ENCODE measurements at regions not wholly inside any gene's neighbourhood (a gene's known extent, or its start where the extent isn't known, plus 50 kb on each side); places are given as distances from the start of the nearest gene placed in this dataset.

GRCh38 chr1:222095606-222096475 is 354.0 kb upstream of the DUSP10 start:
- Histone ChIP-seq H3K27ac (no peak overlapping the region), H3K4me1 (ENCODE audit: insufficient read depth) (0 out of 2 replicates have a peak, but pooled peaks cover 4% of the 10 kb centered on the region), H4K20me1 (ENCODE audit: insufficient read depth) (no peaks in the 10 kb centered on the region), H3K27me3 (replicated peaks; ENCODE audit: insufficient read depth) (no peaks in the 10 kb centered on the region), H2AFZ (no peak overlapping the region), H3K9me2 (ENCODE audit: insufficient read depth) (no peaks in the 10 kb centered on the region), H3F3A (ENCODE audit: insufficient read depth) (no peaks in the 10 kb centered on the region), H3K9ac (no peak overlapping the region), H3K4me3 (no peak overlapping the region), H3K9me3 (ENCODE audit: low read depth) (no peaks in the 10 kb centered on the region), H3K79me2 (ENCODE audit: insufficient read depth) (no peaks in the 10 kb centered on the region), H3K4me2 (ENCODE audit: unreplicated experiment) (no peak overlapping the region), H3K36me3 (ENCODE audit: low read depth) (no peaks in the 10 kb centered on the region)
- no peak for DNase-seq
- TF ChIP-seq EZH2phosphoT487 (IDR thresholded peaks at IDR 0.05; ENCODE audit: insufficient read depth, low read depth) = no peak
- no peak for TF ChIP-seq EZH2 (IDR thresholded peaks at IDR 0.05; ENCODE audit: insufficient read depth, poor library complexity, severe bottlenecking)
- in situ Hi-C loops (cut with MboI) = no loop called here
- 46 to 49% methylated on average over 11 of the region's 11 CpGs for WGBS, 2 experiments (ENCODE audit: low coverage in 1 of 2, low lambda C conversion rate in 2 of 2, missing lambda C conversion rate in 2 of 2)

DNA sequence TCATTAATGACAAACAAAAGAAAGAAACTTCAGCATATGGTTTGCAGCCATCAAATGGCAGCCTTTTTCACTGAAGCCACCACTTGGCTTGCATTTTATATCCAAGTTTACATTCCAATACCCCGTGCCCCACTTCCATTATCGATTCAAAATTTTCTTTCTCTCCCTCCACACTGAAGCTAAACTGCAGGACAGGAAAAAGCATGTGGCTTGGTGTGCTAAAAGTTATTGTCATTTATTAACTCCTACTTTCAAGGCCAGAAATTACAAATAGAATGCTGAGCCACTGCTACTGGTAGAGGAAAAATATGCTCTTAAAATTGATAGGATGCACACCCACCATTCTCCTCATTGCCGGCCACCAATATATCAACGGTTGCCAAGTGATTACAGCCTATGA is 351.6 kb upstream of the DUSP10 start:
- H3K9me3 ChIP-seq (ENCODE audit: low read depth) = no peaks in the 10 kb centered on the region
- no peak overlapping the region for H3K9ac ChIP-seq
- TF ChIP-seq EZH2 (IDR thresholded peaks at IDR 0.05; ENCODE audit: insufficient read depth, poor library complexity, severe bottlenecking) (no peak), EZH2phosphoT487 (IDR thresholded peaks at IDR 0.05; ENCODE audit: insufficient read depth, low read depth) (no peak)
- no peak overlapping the region for H2AFZ ChIP-seq
- no peak overlapping the region for H3K4me3 ChIP-seq
- peaks cover 5% of the 10 kb centered on the region; the same call in 1 of the 2 replicates for H3F3A ChIP-seq (ENCODE audit: insufficient read depth)
- DNase-seq = no peak
- no peaks in the 10 kb centered on the region for H3K27me3 ChIP-seq (replicated peaks; ENCODE audit: insufficient read depth)
- no peaks in the 10 kb centered on the region for H4K20me1 ChIP-seq (ENCODE audit: insufficient read depth)
- no peak overlapping the region for H3K4me2 ChIP-seq (ENCODE audit: unreplicated experiment)
- no peak overlapping the region for H3K27ac ChIP-seq
- no peaks in the 10 kb centered on the region for H3K9me2 ChIP-seq (ENCODE audit: insufficient read depth)
- H3K36me3 ChIP-seq (ENCODE audit: low read depth) = no peaks in the 10 kb centered on the region
- H3K79me2 ChIP-seq (ENCODE audit: insufficient read depth) = no peaks in the 10 kb centered on the region
- 68 to 70% methylated on average over 4 of the region's 4 CpGs for WGBS, 2 experiments (ENCODE audit: low coverage in 1 of 2, low lambda C conversion rate in 2 of 2, missing lambda C conversion rate in 2 of 2)
- in situ Hi-C loops (cut with MboI) = no loop called here
- H3K4me1 ChIP-seq (ENCODE audit: insufficient read depth) = peaks cover 19% of the 10 kb centered on the region

DNA sequence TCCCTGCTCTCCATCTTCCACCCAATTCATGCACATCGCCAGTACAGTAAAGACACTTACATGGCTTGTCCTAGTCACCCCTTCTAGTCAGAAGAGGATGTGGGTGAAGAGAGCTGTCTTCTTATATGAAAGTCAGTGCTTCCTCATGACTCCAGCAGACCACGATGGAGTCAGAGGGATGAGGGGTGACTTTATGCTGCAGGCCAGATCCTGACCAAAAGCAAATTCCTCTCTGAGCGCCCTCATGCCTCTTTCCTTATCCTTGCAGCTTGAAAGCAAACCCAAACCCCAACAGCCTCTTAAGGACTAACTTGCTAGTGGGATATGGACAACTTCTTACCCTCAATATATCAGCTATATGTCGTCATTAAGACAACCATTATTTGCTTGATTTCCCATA is 348.2 kb upstream of the DUSP10 start:
- peak overlapping the region; percentile 52 for H2AFZ ChIP-seq
- no peaks in the 10 kb centered on the region for H3K9me3 ChIP-seq (ENCODE audit: low read depth)
- TF ChIP-seq EZH2phosphoT487 (IDR thresholded peaks at IDR 0.05; ENCODE audit: insufficient read depth, low read depth) (no peak), EZH2 (IDR thresholded peaks at IDR 0.05; ENCODE audit: insufficient read depth, poor library complexity, severe bottlenecking) (no peak)
- peak overlapping the region; percentile 43 for H3K4me2 ChIP-seq (ENCODE audit: unreplicated experiment)
- DNase-seq = peak; percentile 85
- H3K9ac ChIP-seq = peak overlapping the region; percentile 35; the same call in 1 of the 2 replicates
- H3K27ac ChIP-seq = peak overlapping the region; percentile 60
- peaks cover 33% of the 10 kb centered on the region for H3K4me1 ChIP-seq (ENCODE audit: insufficient read depth)
- H3K4me3 ChIP-seq = no peak overlapping the region
- in situ Hi-C loops (cut with MboI) = no loop called here
- no peaks in the 10 kb centered on the region for H4K20me1 ChIP-seq (ENCODE audit: insufficient read depth)
- H3K27me3 ChIP-seq (replicated peaks; ENCODE audit: insufficient read depth) = no peaks in the 10 kb centered on the region
- 53 to 54% methylated on average over 4 of the region's 4 CpGs for WGBS, 2 experiments (ENCODE audit: low coverage in 1 of 2, low lambda C conversion rate in 2 of 2, missing lambda C conversion rate in 2 of 2)
- peaks cover 17% of the 10 kb centered on the region for H3F3A ChIP-seq (ENCODE audit: insufficient read depth)
- no peaks in the 10 kb centered on the region for H3K79me2 ChIP-seq (ENCODE audit: insufficient read depth)
- no peaks in the 10 kb centered on the region for H3K36me3 ChIP-seq (ENCODE audit: low read depth)
- no peaks in the 10 kb centered on the region for H3K9me2 ChIP-seq (ENCODE audit: insufficient read depth)

- no peaks in the 10 kb centered on the region for H3K9me2 ChIP-seq (ENCODE audit: insufficient read depth)
- no peaks in the 10 kb centered on the region for H3K79me2 ChIP-seq (ENCODE audit: insufficient read depth)
- TF ChIP-seq EZH2 (IDR thresholded peaks at IDR 0.05; ENCODE audit: insufficient read depth, poor library complexity, severe bottlenecking) (no peak), EZH2phosphoT487 (IDR thresholded peaks at IDR 0.05; ENCODE audit: insufficient read depth, low read depth) (no peak)
- no peaks in the 10 kb centered on the region for H4K20me1 ChIP-seq (ENCODE audit: insufficient read depth)
- no peaks in the 10 kb centered on the region for H3K27me3 ChIP-seq (replicated peaks; ENCODE audit: insufficient read depth)
- in situ Hi-C loops (cut with MboI) = no loop called here
- no peak overlapping the region for H3K9ac ChIP-seq
- no peak overlapping the region for H3K4me2 ChIP-seq (ENCODE audit: unreplicated experiment)
- WGBS, 2 experiments (ENCODE audit: low coverage in 1 of 2, low lambda C conversion rate in 2 of 2, missing lambda C conversion rate in 2 of 2) = 68 to 71% methylated on average over 9 of the region's 9 CpGs
- H3K4me1 ChIP-seq (ENCODE audit: insufficient read depth) = peaks cover 38% of the 10 kb centered on the region
- no peaks in the 10 kb centered on the region for H3K36me3 ChIP-seq (ENCODE audit: low read depth)
- H3K9me3 ChIP-seq (ENCODE audit: low read depth) = no peaks in the 10 kb centered on the region
- peaks cover 27% of the 10 kb centered on the region for H3F3A ChIP-seq (ENCODE audit: insufficient read depth)
- peak overlapping the region; percentile 13 for H2AFZ ChIP-seq
- H3K27ac ChIP-seq = no peak overlapping the region
- DNase-seq = peak; percentile 27
- H3K4me3 ChIP-seq = no peak overlapping the region
Measured at GRCh38 chr1:222087221-222087920, 345.5 kb upstream of the DUSP10 start.

Data from GM23248 (cell line).